A549 (cell line): ENCODE measurements at regions not wholly inside any gene's neighbourhood (a gene's known extent, or its start where the extent isn't known, plus 50 kb on each side); places are given as distances from the start of the nearest gene placed in this dataset.

Experiments
- BHLHE40 ChIP-seq: IDR thresholded peaks from 2 replicates; pipeline ENCODE4 v1.6.1; 2012; ENCODE audit warnings: low read depth, low read length, inconsistent platforms
- CEBPB ChIP-seq, 2 experiments: fragments of >200 bp in 1 of 2; sonication (Bioruptor Twin) in 1 of 2; formaldehyde crosslinking in 1 of 2; IDR thresholded peaks; 2 replicates each; pipeline ENCODE4 v1.6.1; 2012 to 2016
- CTCF ChIP-seq: fragments of >200 bp; sonication (Bioruptor Twin); formaldehyde crosslinking; IDR thresholded peaks from 3 replicates; pipeline ENCODE4 v1.5.1; 2016
- HOXA7 ChIP-seq: fragments of 250-450 bp; sonication (Bioruptor Pico); IDR thresholded peaks from 2 replicates; pipeline ENCODE4 v1.5.0; 2020; ENCODE audit warnings: mild to moderate bottlenecking, moderate library complexity
- MAFK ChIP-seq: fragments of 450-650 bp; IDR thresholded peaks from 2 replicates; pipeline ENCODE4 v1.6.1; 2014; ENCODE audit not compliant: partially characterized antibody
- MAX ChIP-seq: IDR thresholded peaks from 2 replicates; pipeline ENCODE4 v1.6.1; 2012
- MYC ChIP-seq: IDR thresholded peaks from 2 replicates; pipeline ENCODE4 v1.6.1; 2012; ENCODE audit warnings: mild to moderate bottlenecking, inconsistent platforms, low read length, improper control_type of control experiment, borderline replicate concordance
- NFE2L2 ChIP-seq: fragments of 150-350 bp; conservative IDR thresholded peaks from 2 replicates; pipeline ENCODE4 v1.6.1; 2014; ENCODE audit warnings: low read length
- NR3C1 ChIP-seq: fragments of >200 bp; sonication (Bioruptor Twin); formaldehyde crosslinking; IDR thresholded peaks from 3 replicates; pipeline ENCODE4 v1.6.1; 2017
- PBX3 ChIP-seq: IDR thresholded peaks from 2 replicates; pipeline ENCODE4 v1.6.1; 2012
- RAD21 ChIP-seq, 2 experiments: fragments of >200 bp in 1 of 2; sonication (Bioruptor Twin) in 1 of 2; formaldehyde crosslinking in 1 of 2; IDR thresholded peaks in 1 of 2; conservative IDR thresholded peaks in 1 of 2; 2 replicates in 1 of 2; 3 replicates in 1 of 2; pipeline ENCODE4 v1.6.1; 2012 to 2018; ENCODE audit warnings: inconsistent platforms in 1 of 2
- RFX5 ChIP-seq: fragments of 450-650 bp; IDR thresholded peaks from 2 replicates; pipeline ENCODE4 v1.7.1; 2014; ENCODE audit warnings: antibody characterized with exemption, mild to moderate bottlenecking, moderate library complexity
- SMC3 ChIP-seq: fragments of >200 bp; sonication (Bioruptor Twin); formaldehyde crosslinking; IDR thresholded peaks from 3 replicates; pipeline ENCODE4 v1.6.1; 2018; ENCODE audit warnings: inconsistent platforms

- no peak for TF ChIP-seq MAX
- no peak for TF ChIP-seq CTCF
- no peak for TF ChIP-seq SMC3
- TF ChIP-seq HOXA7 (CRISPR knock-in tag) = no peak
- TF ChIP-seq MAFK = no peak
- TF ChIP-seq RAD21 (conservative IDR thresholded peaks at IDR 0.05 in 1 of 2, IDR thresholded peaks at IDR 0.05 in 1 of 2) = no peak
- TF ChIP-seq MYC = no peak
- TF ChIP-seq PBX3 = no peak
- no peak for TF ChIP-seq BHLHE40
- TF ChIP-seq NFE2L2 = no peak
- TF ChIP-seq NR3C1 = no peak
- no peak for TF ChIP-seq CEBPB (IDR thresholded peaks at IDR 0.05)
- TF ChIP-seq RFX5 = no peak
Measured at GRCh38 chr2:64386676-64387075, 67.3 kb upstream of the LGALSL start.
